Adrenal gland (tissue), 5 donors: ENCODE measurements at regions not wholly inside any gene's neighbourhood (a gene's known extent, or its start where the extent isn't known, plus 50 kb on each side); places are given as distances from the start of the nearest gene placed in this dataset.

Experiments
- POLR2A ChIP-seq, 2 donors: fragments of 450-650 bp; IDR thresholded peaks; one replicate each; pipeline ENCODE4 v1.6.1; 2017; ENCODE audit warnings: antibody characterized with exemption in 2 of 2, mild to moderate bottlenecking in 2 of 2, moderate library complexity in 1 of 2
- TF ChIP-seq, protein P1 (sequence below), 6 experiments: fragments of 450-650 bp in 4 of 6; fragments of 200-600 bp in 2 of 6; sonication (generic) in 1 of 6; IDR thresholded peaks; 1 replicate in 5 of 6; 2 replicates in 1 of 6; pipeline versions ENCODE4 v1.5.1 to v1.8.0; 2016 to 2021; ENCODE audit warnings: antibody characterized with exemption in 6 of 6, mild to moderate bottlenecking in 2 of 6, moderate library complexity in 1 of 6
- donor health status: DM: no; HTN: no; CAD: no.

DNA sequence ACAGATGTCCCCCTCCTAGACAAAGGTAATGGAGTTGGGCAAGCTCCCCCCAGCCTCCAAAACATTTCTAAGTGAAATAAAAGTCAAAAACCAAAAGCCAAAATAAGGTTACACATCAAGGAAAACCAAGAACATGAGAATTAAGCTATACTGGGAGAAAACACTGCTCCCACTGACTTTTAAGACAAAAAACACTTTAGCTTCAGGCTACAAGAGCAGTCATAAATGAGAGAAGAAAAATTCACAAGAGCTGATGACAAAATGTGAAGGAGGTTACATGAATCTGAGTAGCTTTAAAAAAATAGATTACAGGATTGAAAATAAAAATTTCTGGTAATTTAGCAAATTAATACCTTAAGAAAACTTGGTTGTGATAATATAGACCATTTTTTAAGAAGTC is 1370.3 kb upstream of the CDH9 start:
- TF ChIP-seq, protein P1, sequence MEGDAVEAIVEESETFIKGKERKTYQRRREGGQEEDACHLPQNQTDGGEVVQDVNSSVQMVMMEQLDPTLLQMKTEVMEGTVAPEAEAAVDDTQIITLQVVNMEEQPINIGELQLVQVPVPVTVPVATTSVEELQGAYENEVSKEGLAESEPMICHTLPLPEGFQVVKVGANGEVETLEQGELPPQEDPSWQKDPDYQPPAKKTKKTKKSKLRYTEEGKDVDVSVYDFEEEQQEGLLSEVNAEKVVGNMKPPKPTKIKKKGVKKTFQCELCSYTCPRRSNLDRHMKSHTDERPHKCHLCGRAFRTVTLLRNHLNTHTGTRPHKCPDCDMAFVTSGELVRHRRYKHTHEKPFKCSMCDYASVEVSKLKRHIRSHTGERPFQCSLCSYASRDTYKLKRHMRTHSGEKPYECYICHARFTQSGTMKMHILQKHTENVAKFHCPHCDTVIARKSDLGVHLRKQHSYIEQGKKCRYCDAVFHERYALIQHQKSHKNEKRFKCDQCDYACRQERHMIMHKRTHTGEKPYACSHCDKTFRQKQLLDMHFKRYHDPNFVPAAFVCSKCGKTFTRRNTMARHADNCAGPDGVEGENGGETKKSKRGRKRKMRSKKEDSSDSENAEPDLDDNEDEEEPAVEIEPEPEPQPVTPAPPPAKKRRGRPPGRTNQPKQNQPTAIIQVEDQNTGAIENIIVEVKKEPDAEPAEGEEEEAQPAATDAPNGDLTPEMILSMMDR (IDR thresholded peaks at IDR 0.05), result no peak
- TF ChIP-seq POLR2A (IDR thresholded peaks at IDR 0.05), result no peak
